DMS 273 (cell line): ENCODE measurements at regions not wholly inside any gene's neighbourhood (a gene's known extent, or its start where the extent isn't known, plus 50 kb on each side); places are given as distances from the start of the nearest gene placed in this dataset.
A peak's percentile ranks its signal among the peaks of the same experiment; 100 is the strongest.
"Not testable (repeated sequence)": the region's sequence is repeated elsewhere in the genome, so short reads cannot be mapped to it uniquely, and the experiment has no call there.

Experiments
- DNase-seq: peaks from one replicate; lab custom pipeline; 2025; ENCODE audit not compliant: unreplicated experiment; lab: John Stamatoyannopoulos, UW

- DNase-seq, result no peak
Measured at GRCh38 chr9:135373820-135374219, 105.8 kb upstream of the PPP1R26 start.

GRCh38 chr9:135374591-135374990 lies 105.0 kb upstream of the PPP1R26 start:
- DNase-seq, result no peak

- DNase-seq, result no peak
Measured at GRCh38 chr9:135375001-135375400, 104.6 kb upstream of the PPP1R26 start.

DNA sequence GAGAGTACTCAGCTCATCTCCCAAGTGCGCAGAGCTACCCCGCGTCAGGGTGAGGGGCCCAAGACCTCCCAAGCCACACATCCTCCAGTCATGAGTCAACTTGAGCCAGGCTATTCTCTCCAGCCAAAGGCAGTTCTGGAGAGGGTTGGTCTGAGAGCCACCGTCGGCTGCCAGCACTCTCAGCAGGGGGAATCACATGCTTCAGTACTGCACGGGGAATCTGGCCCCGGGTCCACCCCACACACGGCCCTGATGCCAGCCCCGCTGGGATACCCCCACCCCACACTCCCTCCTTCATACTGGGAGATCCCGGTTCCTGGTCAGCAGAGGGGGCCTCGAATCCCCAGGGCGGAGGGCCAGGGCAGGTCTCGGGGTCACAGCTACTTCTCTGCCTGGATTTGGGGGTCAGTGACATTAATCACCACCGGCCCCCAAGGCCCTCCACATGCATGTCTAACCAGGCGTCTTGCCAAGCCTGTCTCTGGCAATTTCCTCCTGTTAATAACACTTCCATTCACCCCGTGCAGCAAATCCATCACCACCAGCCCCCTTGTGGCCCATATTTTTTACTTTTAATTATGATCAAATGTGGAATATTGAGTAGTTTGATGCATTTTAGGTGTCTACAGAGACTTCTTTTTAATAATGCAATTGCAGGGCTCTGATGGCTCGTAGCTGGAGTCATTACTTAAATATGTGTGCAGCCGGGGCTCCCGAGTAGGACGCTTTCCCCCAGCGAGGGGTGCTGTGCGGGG lies 102.9 kb upstream of the PPP1R26 start:
- peak; percentile 21 for DNase-seq

DNA sequence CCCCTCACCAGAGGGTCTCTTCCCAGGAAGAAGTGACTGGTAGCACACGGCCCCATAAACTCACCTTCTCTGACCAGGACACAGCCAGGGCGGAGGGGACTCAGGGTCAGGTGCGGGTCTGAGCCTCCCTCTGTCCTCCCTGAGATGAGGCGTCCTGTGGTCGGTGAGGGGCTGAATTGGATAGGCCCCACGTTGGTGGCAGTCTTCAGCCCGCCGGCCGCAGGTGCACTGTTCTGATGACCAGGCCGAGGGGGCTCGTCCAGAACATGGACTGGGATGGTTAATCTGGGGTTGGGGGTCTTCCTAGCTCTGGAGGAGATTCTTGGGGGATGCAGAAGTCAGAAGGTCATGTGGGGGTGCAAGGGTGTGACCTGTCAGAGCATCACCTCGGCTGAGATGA lies 102.2 kb upstream of the PPP1R26 start:
- DNase-seq, result no peak

DNA sequence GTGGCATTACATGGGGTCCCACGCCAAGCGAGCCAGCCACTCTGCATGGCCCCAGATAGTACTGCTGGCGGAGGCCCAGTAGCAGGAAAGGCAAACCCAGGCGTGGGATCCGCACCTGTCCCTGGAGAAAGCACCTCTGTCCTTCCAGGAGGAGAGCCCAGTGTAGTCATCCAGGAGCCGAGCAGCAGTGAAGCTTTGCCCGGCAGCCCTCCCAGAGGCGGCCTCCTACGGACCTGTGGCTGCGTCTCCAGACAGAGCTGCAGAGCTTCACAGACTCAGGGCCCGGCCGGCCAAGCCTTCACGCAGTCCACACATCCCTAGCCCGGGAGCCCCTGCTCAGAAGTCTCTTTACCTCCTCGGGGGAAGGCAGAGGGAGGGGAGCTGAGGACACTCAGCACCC lies 100.8 kb upstream of the PPP1R26 start:
- no peak for DNase-seq

DNA sequence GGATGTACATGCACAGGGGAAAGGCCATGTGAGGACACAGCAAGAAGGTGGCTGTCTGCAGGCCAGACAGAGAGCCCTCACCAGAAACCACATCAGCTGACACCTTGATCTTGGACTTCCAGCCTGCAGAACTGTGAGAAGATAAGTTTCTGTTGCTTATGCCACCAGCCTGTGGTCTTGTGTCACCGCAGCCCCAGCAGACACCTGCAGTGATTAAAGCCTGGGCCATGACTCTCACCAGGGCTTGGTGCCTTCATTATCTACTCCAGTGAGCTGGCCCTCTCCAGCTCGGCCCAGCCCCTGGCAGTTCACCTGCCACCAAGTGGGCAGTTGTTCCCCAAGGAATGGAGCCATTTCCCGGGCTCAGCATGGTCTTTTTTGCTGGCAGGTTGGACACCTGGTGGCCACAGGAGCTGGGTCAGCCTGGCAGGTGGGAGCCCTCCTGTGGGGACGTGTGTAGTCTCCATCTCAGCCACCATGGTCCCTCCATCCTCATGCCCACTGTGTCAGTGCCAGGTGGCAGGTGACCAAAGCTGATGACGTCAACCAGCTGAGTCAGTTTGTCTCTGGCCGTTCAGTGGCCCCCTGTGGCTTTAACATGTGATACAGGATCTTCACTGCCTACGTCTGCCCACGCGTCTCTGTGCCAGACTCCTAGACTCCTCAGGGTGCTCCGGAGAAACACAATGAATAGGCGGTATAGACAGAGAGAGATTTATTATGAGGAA lies 99.9 kb upstream of the PPP1R26 start:
- peak; percentile 27 for DNase-seq

- no peak for DNase-seq
Measured at GRCh38 chr9:135380311-135380960, 99.1 kb upstream of the PPP1R26 start.

DNA sequence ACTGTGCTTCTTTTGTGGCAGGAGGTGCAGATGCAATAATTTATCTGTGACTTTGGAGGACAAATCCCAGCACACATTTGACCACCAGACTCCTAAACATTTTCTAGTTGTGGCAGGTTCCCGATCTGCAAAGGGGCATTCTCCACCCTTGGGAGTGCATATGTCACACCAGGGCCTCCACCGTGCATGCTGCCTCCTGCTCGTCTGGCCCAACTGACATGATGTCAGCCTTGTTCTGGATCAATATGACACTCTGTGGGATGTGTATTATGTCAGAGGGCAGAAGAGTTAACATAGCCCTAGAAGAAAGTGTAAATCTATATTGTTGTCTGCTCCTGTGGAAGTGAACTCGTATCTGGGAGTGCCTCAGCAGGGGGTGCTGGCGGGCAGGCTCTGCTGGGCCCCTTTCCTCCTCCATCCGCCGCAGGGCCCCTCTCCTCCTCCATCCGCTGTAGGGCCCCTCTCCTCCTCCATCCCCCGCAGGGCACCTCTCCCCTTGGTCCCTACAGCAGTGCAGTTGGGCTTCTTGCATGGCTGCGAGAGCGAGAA lies 97.7 kb upstream of the PPP1R26 start:
- no peak for DNase-seq

DNA sequence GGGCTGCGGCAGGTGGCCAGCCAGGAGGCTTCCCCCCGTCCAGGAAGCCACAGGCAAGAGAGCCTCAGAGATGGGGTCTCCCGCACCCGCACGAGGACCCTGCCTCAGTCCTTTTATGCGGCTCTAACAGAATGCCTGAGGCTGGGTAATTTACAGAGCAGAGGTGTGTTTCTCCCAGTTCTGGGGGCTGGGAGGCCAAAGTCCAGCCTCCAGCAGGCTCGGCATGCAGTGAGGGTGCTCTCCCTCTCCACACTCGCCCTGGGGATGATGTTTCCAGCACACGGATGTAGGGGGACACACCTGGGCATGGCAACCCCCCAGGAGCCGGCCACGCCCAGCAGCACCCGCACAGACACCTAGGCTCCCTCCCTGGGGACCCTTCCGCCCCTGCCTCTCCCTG lies 95.4 kb upstream of the PPP1R26 start:
- DNase-seq, result no peak

GRCh38 chr9:135384815-135385405 lies 94.7 kb upstream of the PPP1R26 start:
- DNase-seq, result not testable (repeated sequence)

- peak; percentile 20 for DNase-seq
Measured at GRCh38 chr9:135385793-135386192, 93.8 kb upstream of the PPP1R26 start.

- no peak for DNase-seq
Measured at GRCh38 chr9:135387976-135388375, 91.6 kb upstream of the PPP1R26 start.

DNA sequence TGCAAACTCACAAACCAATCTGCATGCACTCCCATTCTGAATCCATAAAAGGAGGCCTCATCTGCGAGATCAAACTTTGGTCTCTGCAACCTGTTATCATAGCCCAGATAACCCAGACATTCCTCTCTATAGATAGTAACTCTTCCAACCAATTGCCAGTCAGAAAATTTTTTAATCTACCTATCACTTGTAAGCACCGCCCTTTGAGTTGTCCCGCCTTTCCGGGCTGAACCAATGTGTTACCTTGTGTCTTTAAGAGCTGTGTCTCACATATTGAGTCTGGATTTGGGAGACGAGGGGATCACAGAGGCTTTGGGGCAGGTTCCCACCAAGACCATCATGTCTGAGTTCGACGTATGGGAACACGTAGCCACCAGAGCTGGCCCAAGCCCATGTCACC lies 91.1 kb upstream of the PPP1R26 start:
- peak; percentile 12 for DNase-seq

DNA sequence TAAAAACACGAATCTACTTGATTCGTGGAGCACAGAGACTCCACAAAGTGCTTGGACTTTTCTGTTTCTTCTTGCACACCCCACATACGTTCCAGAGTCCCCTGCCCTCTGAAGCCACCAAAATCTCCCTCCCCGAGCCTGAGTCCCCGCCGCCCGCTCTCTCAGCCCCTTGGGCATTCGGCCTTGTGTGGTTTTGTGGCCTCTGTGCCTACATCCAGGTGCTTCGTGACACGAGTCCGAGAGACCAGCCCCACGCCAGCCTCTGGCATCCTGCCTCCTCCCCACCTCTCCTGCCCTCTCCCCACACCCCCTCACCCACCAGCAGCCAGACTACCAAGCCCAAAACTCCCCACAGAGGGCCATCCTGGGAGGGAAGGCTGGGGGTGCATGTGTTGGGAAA lies 87.8 kb upstream of the PPP1R26 start:
- no peak for DNase-seq

DNA sequence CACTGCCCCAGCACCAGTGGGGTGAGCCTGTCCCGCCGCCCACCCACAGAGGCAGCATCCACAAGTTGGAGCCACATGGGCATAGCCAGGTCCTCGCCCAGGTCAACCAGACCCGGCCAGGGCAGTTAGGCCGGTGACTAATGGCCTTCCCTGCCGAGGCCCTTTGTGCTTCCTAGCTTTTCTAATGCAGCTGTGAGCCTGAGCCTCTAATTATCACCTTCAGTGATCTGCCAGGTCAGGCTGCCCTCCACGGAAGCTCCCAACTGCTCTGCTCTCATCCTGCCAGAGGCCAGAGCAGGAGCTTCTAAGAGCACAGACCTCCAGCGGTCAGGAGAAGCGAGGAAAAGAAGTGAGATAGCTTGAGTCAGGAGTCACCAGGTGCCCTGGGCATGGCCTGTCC lies 87.1 kb upstream of the PPP1R26 start:
- no peak for DNase-seq

- DNase-seq, result peak; percentile 32
Measured at GRCh38 chr9:135394131-135394530, 85.5 kb upstream of the PPP1R26 start.

- no peak for DNase-seq
Measured at GRCh38 chr9:135394699-135395645, 84.6 kb upstream of the PPP1R26 start.

GRCh38 chr9:135397142-135397541 lies 82.4 kb upstream of the PPP1R26 start:
- no peak for DNase-seq

- no peak for DNase-seq
Measured at GRCh38 chr9:135399000-135399649, 80.5 kb upstream of the PPP1R26 start.
